GM11168 (cell line): ENCODE measurements at regions not wholly inside any gene's neighbourhood (a gene's known extent, or its start where the extent isn't known, plus 50 kb on each side); places are given as distances from the start of the nearest gene placed in this dataset.
"Not testable (repeated sequence)": the region's sequence is repeated elsewhere in the genome, so short reads cannot be mapped to it uniquely, and the experiment has no call there.

Experiments
- in situ Hi-C: fragments of 300-500 bp; cut with MboI; formaldehyde crosslinking; loops from one replicate; pipeline ENCODE4 v1.12.0; 2022; ENCODE audit warnings: low sequenced_read_pairs; ENCODE audit not compliant: unreplicated experiment

GRCh38 chr13:54821938-54822470, 1793.4 kb downstream of the OLFM4 start:
- in situ Hi-C loops, result not testable (repeated sequence)

- in situ Hi-C loops, result not testable (repeated sequence)
Observed at GRCh38 chr13:54829391-54830068, 1800.9 kb downstream of the OLFM4 start.

- in situ Hi-C loops, result no loop called here
Observed at GRCh38 chr13:54836273-54836672, 1807.7 kb downstream of the OLFM4 start.

- in situ Hi-C loops, result no loop called here
Observed at GRCh38 chr13:54841682-54842081, 1813.1 kb downstream of the OLFM4 start.

- in situ Hi-C loops, result no loop called here
Observed at GRCh38 chr13:54845351-54845965, 1816.8 kb downstream of the OLFM4 start.

- in situ Hi-C loops, result no loop called here
Observed at GRCh38 chr13:54852831-54853230, 1824.2 kb downstream of the OLFM4 start.

- in situ Hi-C loops, result no loop called here
Observed at GRCh38 chr13:54859827-54860226, 1831.2 kb downstream of the OLFM4 start.

- in situ Hi-C loops, result no loop called here
Observed at GRCh38 chr13:54875111-54875510, 1846.5 kb downstream of the OLFM4 start.

GRCh38 chr13:54879036-54879435, 1850.4 kb downstream of the OLFM4 start:
- in situ Hi-C loops, result no loop called here

GRCh38 chr13:54884682-54885081, 1856.1 kb downstream of the OLFM4 start:
- in situ Hi-C loops, result no loop called here

GRCh38 chr13:54890976-54891375, 1862.4 kb downstream of the OLFM4 start:
- in situ Hi-C loops, result no loop called here

- in situ Hi-C loops, result no loop called here
Observed at GRCh38 chr13:54901316-54901715, 1872.7 kb downstream of the OLFM4 start.

GRCh38 chr13:54912367-54912766, 1883.8 kb downstream of the OLFM4 start:
- in situ Hi-C loops, result no loop called here

- in situ Hi-C loops, result no loop called here
Observed at GRCh38 chr13:54913668-54914067, 1885.1 kb downstream of the OLFM4 start.

GRCh38 chr13:54927538-54927937, 1898.9 kb downstream of the OLFM4 start:
- in situ Hi-C loops, result no loop called here

- in situ Hi-C loops, result no loop called here
Observed at GRCh38 chr13:54928071-54928470, 1899.5 kb downstream of the OLFM4 start.

GRCh38 chr13:54934121-54934520, 1905.5 kb downstream of the OLFM4 start:
- in situ Hi-C loops, result no loop called here

- in situ Hi-C loops, result no loop called here
Observed at GRCh38 chr13:54945973-54946372, 1917.4 kb downstream of the OLFM4 start.

- in situ Hi-C loops, result no loop called here
Observed at GRCh38 chr13:54949735-54950134, 1921.1 kb downstream of the OLFM4 start.

- in situ Hi-C loops, result no loop called here
Observed at GRCh38 chr13:54950546-54950945, 1921.9 kb downstream of the OLFM4 start.

GRCh38 chr13:54953786-54954185, 1925.2 kb downstream of the OLFM4 start:
- in situ Hi-C loops, result no loop called here

GRCh38 chr13:54958781-54959180, 1930.2 kb downstream of the OLFM4 start:
- in situ Hi-C loops, result no loop called here
